ENCODE measurements at regions not wholly inside any gene's neighbourhood (a gene's known extent, or its start where the extent isn't known, plus 50 kb on each side); places are given as distances from the start of the nearest gene placed in this dataset.

- Histone ChIP-seq H3K4me1 (ENCODE audit: low read length) (no peaks in the 10 kb centered on the region), H3F3A (ENCODE audit: insufficient read depth, low read length) (no peaks in the 10 kb centered on the region), H3K27ac (ENCODE audit: low read length) (no peak overlapping the region), H3K9me2 (replicated peaks; ENCODE audit: insufficient read depth, low read length) (no peaks in the 10 kb centered on the region), H3K27me3 (replicated peaks; ENCODE audit: insufficient read depth, low read length) (peaks cover 37% of the 10 kb centered on the region), H2AFZ (ENCODE audit: low read length) (no peak overlapping the region), H4K20me1 (ENCODE audit: insufficient read depth, low read length) (no peaks in the 10 kb centered on the region), H3K79me2 (ENCODE audit: low read length) (no peaks in the 10 kb centered on the region), H3K36me3 (replicated peaks; ENCODE audit: insufficient read depth, low read length) (no peaks in the 10 kb centered on the region), H3K4me3 (ENCODE audit: low read length) (no peak overlapping the region), H3K9me3 (replicated peaks; ENCODE audit: insufficient read depth, low read length) (no peaks in the 10 kb centered on the region), H3K4me2 (ENCODE audit: low read depth, low read length) (no peak overlapping the region), H3K9ac (ENCODE audit: low read length) (no peak overlapping the region)
- DNase-seq: no peak
- TF ChIP-seq EZH2phosphoT487 (IDR thresholded peaks at IDR 0.05; ENCODE audit: low read length) (no peak), CTCF (IDR thresholded peaks at IDR 0.05; ENCODE audit: low read length) (no peak), EZH2 (optimal IDR thresholded peaks at IDR 0.05; ENCODE audit: low read depth, low read length) (no peak)
These were observed 177.9 kb downstream of the C9orf50 start for GRCh38 chr9:129442803-129443511.

- DNase-seq: no peak
- no peaks in the 10 kb centered on the region for H3K36me3 ChIP-seq (replicated peaks; ENCODE audit: insufficient read depth, low read length)
- TF ChIP-seq CTCF (IDR thresholded peaks at IDR 0.05; ENCODE audit: low read length): no peak
- H3K4me2 ChIP-seq (ENCODE audit: low read depth, low read length): no peak overlapping the region
- peaks cover 48% of the 10 kb centered on the region for H3K27me3 ChIP-seq (replicated peaks; ENCODE audit: insufficient read depth, low read length)
- no peak overlapping the region for H2AFZ ChIP-seq (ENCODE audit: low read length)
- H4K20me1 ChIP-seq (ENCODE audit: insufficient read depth, low read length): no peaks in the 10 kb centered on the region
- no peaks in the 10 kb centered on the region for H3K9me3 ChIP-seq (replicated peaks; ENCODE audit: insufficient read depth, low read length)
- no peak overlapping the region for H3K9ac ChIP-seq (ENCODE audit: low read length)
- no peak overlapping the region for H3K27ac ChIP-seq (ENCODE audit: low read length)
- no peaks in the 10 kb centered on the region for H3F3A ChIP-seq (ENCODE audit: insufficient read depth, low read length)
- H3K9me2 ChIP-seq (replicated peaks; ENCODE audit: insufficient read depth, low read length): no peaks in the 10 kb centered on the region
- peaks cover 5% of the 10 kb centered on the region; the same call in 1 of the 2 replicates for H3K4me1 ChIP-seq (ENCODE audit: low read length)
- no peaks in the 10 kb centered on the region for H3K79me2 ChIP-seq (ENCODE audit: low read length)
- H3K4me3 ChIP-seq (ENCODE audit: low read length): no peak overlapping the region
These were observed 179.0 kb downstream of the C9orf50 start for GRCh38 chr9:129441852-129442251.

GRCh38 chr9:129440435-129441186 is 180.3 kb downstream of the C9orf50 start:
- no peaks in the 10 kb centered on the region for H4K20me1 ChIP-seq (ENCODE audit: insufficient read depth, low read length)
- peaks cover 3% of the 10 kb centered on the region for H3F3A ChIP-seq (ENCODE audit: insufficient read depth, low read length)
- peaks cover 57% of the 10 kb centered on the region for H3K27me3 ChIP-seq (replicated peaks; ENCODE audit: insufficient read depth, low read length)
- no peaks in the 10 kb centered on the region for H3K9me2 ChIP-seq (replicated peaks; ENCODE audit: insufficient read depth, low read length)
- H3K36me3 ChIP-seq (replicated peaks; ENCODE audit: insufficient read depth, low read length): no peaks in the 10 kb centered on the region
- no peak overlapping the region for H3K9ac ChIP-seq (ENCODE audit: low read length)
- H3K9me3 ChIP-seq (replicated peaks; ENCODE audit: insufficient read depth, low read length): no peaks in the 10 kb centered on the region
- no peak overlapping the region for H3K4me2 ChIP-seq (ENCODE audit: low read depth, low read length)
- no peak overlapping the region for H2AFZ ChIP-seq (ENCODE audit: low read length)
- no peaks in the 10 kb centered on the region for H3K79me2 ChIP-seq (ENCODE audit: low read length)
- TF ChIP-seq EZH2 (optimal IDR thresholded peaks at IDR 0.05; ENCODE audit: low read depth, low read length): no peak
- TF ChIP-seq CTCF (IDR thresholded peaks at IDR 0.05; ENCODE audit: low read length): no peak
- TF ChIP-seq EZH2phosphoT487 (IDR thresholded peaks at IDR 0.05; ENCODE audit: low read length): no peak
- H3K4me1 ChIP-seq (ENCODE audit: low read length): peaks cover 15% of the 10 kb centered on the region
- no peak overlapping the region for H3K27ac ChIP-seq (ENCODE audit: low read length)
- no peak for DNase-seq
- no peak overlapping the region for H3K4me3 ChIP-seq (ENCODE audit: low read length)

All from MM.1S (cell line).